ENCODE measurements at regions not wholly inside any gene's neighbourhood (a gene's known extent, or its start where the extent isn't known, plus 50 kb on each side); places are given as distances from the start of the nearest gene placed in this dataset.

- no peak overlapping the region for H3K4me2 ChIP-seq (ENCODE audit: insufficient read depth, insufficient read length, low read length)
- no peaks in the 10 kb centered on the region for H3K4me1 ChIP-seq (ENCODE audit: insufficient read depth, low read length)
- Mint-ChIP-seq H3K4me3 (no peak overlapping the region), H3K36me3 (ENCODE audit: insufficient read depth in 1 of 3, low read depth in 3 of 3) (no peaks in the 10 kb centered on the region), H3K9me3 (no peaks in the 10 kb centered on the region), H3K4me1 (peaks cover 5 to 7% of the 10 kb centered on the region in 2 experiments; a peak in 3 of 4 replicates), H3K27me3 (ENCODE audit: low read depth) (no peaks in the 10 kb centered on the region; the same call in 1 of the 2 replicates), H3K27ac (no peak overlapping the region)
- no peaks in the 10 kb centered on the region for H3K27me3 ChIP-seq (ENCODE audit: insufficient read depth, low read length)
- TF ChIP-seq CTCF (conservative IDR thresholded peaks at IDR 0.05), result no peak
- no peak overlapping the region for H3K4ac ChIP-seq (ENCODE audit: low read depth, low read length)
- H3K56ac ChIP-seq (ENCODE audit: insufficient read length, low read depth, low read length), result no peak overlapping the region
- H4K5ac ChIP-seq (ENCODE audit: insufficient read length, low read depth, low read length), result no peak overlapping the region
- no peak overlapping the region for H4K91ac ChIP-seq (ENCODE audit: insufficient read length, low read depth, low read length)
- no peak overlapping the region for H3K14ac ChIP-seq (ENCODE audit: insufficient read depth, low read length)
- H2BK20ac ChIP-seq (ENCODE audit: low read depth, low read length, poor library complexity, severe bottlenecking), result no peak overlapping the region
- H3K18ac ChIP-seq (ENCODE audit: insufficient read length, low read depth, low read length), result no peak overlapping the region
- H3K9ac ChIP-seq (ENCODE audit: extremely low read depth, insufficient read length, low read length), result no peak overlapping the region
- WGBS (ENCODE audit: extremely low coverage, insufficient read length, low lambda C conversion rate), result no CpG with 5 or more reads among the region's 5 CpGs
- no peak overlapping the region for H2AK5ac ChIP-seq (ENCODE audit: insufficient read length, low read length)
- no peak overlapping the region for H3T11ph ChIP-seq (ENCODE audit: low read length)
- no peaks in the 10 kb centered on the region for H3K79me1 ChIP-seq (ENCODE audit: insufficient read depth, low read depth, low read length, poor library complexity, severe bottlenecking)
- H2BK12ac ChIP-seq (ENCODE audit: insufficient read length, low read depth, low read length), result no peak overlapping the region
- no peaks in the 10 kb centered on the region for H3K79me2 ChIP-seq (ENCODE audit: insufficient read depth, low read length)
- no peak overlapping the region for H2AFZ ChIP-seq (ENCODE audit: low read length)
- no peaks in the 10 kb centered on the region for H3K23me2 ChIP-seq (ENCODE audit: insufficient read length, low read depth, low read length, poor library complexity, severe bottlenecking)
- H2BK5ac ChIP-seq (ENCODE audit: insufficient read length, low read length), result no peak overlapping the region
- no peak overlapping the region for H3K23ac ChIP-seq (ENCODE audit: insufficient read length, low read depth, low read length)
- H4K8ac ChIP-seq (replicated peaks; ENCODE audit: insufficient read length, low read depth, low read length), result no peak overlapping the region
- H2BK15ac ChIP-seq (ENCODE audit: low read depth, low read length), result no peak overlapping the region
- no peak for DNase-seq
- no peak overlapping the region for H2BK120ac ChIP-seq (ENCODE audit: low read depth, low read length, poor library complexity, severe bottlenecking)
- H4K20me1 ChIP-seq (ENCODE audit: control insufficient read depth, insufficient read depth, insufficient read length), result no peaks in the 10 kb centered on the region
- H3K9me3 ChIP-seq (ENCODE audit: control insufficient read depth, low read depth, low read length), result no peaks in the 10 kb centered on the region
- no peak overlapping the region for H3K27ac ChIP-seq (ENCODE audit: insufficient read length, low read depth, low read length)
Measured at GRCh38 chr7:35988105-35988504, 164.9 kb upstream of the EEPD1 start.
